ENCODE measurements at regions not wholly inside any gene's neighbourhood (a gene's known extent, or its start where the extent isn't known, plus 50 kb on each side); places are given as distances from the start of the nearest gene placed in this dataset.

DNA sequence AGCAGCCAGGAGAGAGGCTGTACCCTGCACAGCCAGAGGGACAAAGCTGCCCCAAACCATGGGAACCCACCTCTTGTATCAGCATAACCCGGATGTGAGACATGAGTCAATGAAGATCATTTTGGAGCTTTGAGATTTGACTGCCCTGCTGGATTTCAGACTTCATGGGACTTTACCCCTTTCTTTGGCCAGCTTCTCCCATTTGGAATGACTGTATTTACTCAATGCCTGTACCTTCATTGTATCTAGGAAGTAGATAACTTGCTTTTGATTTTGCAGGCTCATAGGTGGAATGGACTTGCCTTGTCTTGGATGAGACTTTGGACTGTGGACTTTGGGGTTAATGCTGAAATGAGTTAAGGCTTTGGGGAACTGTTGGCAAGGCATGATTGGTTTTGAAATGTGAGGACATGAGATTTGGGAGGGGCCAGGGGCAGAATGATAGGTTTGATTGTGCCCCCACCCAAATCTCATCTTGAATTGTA lies 616.2 kb downstream of the RWDD3 start:
- Histone ChIP-seq H3K4me3 (ENCODE audit: low read depth in 2 of 2, low read length in 1 of 2) (no peak overlapping the region), H3F3A (replicated peaks; ENCODE audit: insufficient read depth) (no peaks in the 10 kb centered on the region), H3K27me3 (ENCODE audit: insufficient read depth) (no peaks in the 10 kb centered on the region), H3K79me2 (ENCODE audit: insufficient read depth) (no peaks in the 10 kb centered on the region), H3K36me3 (replicated peaks in 1 of 2; ENCODE audit: control insufficient read depth in 1 of 2, insufficient read depth in 2 of 2, low read length in 1 of 2) (no peaks in the 10 kb centered on the region), H3K27ac (ENCODE audit: low read depth in 2 of 2, low read length in 1 of 2) (no peak overlapping the region), H3K4me2 (no peak overlapping the region), H3K9ac (no peak overlapping the region), H4K20me1 (ENCODE audit: insufficient read depth) (no peaks in the 10 kb centered on the region), H3K9me2 (no peaks in the 10 kb centered on the region), H3K4me1 (ENCODE audit: control insufficient read depth in 1 of 2, insufficient read depth in 2 of 2, low read depth in 1 of 2, low read length in 1 of 2) (no peaks in the 10 kb centered on the region), H2AFZ (ENCODE audit: low read depth) (no peak overlapping the region), H3K9me3 (no peaks in the 10 kb centered on the region)
- TF ChIP-seq YY1 (IDR thresholded peaks at IDR 0.05; ENCODE audit: low read depth) (no peak), MXI1 (IDR thresholded peaks at IDR 0.05; ENCODE audit: low read depth, low read length) (no peak), SMC3 (IDR thresholded peaks at IDR 0.05; ENCODE audit: low read depth, low read length) (no peak), SIN3A (IDR thresholded peaks at IDR 0.05; ENCODE audit: borderline replicate concordance, low read depth, low read length) (no peak), EP300 (IDR thresholded peaks at IDR 0.05; ENCODE audit: borderline replicate concordance in 1 of 2, low read depth in 1 of 2, low read length in 1 of 2) (no peak), NFIC (IDR thresholded peaks at IDR 0.05; ENCODE audit: borderline replicate concordance) (no peak), FOXM1 (IDR thresholded peaks at IDR 0.05; ENCODE audit: low read depth) (no peak), FOXJ3 (CRISPR knock-in tag; IDR thresholded peaks at IDR 0.05) (no peak), ELF1 (IDR thresholded peaks at IDR 0.05) (no peak), POLR2AphosphoS5 (IDR thresholded peaks at IDR 0.05; ENCODE audit: low read depth, low read length) (no peak), TEAD4 (IDR thresholded peaks at IDR 0.05; ENCODE audit: borderline replicate concordance, insufficient read depth) (no peak), RAD21 (IDR thresholded peaks at IDR 0.05; ENCODE audit: low read length) (no peak), RFX5 (IDR thresholded peaks at IDR 0.05; ENCODE audit: low read length) (no peak), JUND (IDR thresholded peaks at IDR 0.05) (no peak)
- TF ChIP-seq, protein P1, sequence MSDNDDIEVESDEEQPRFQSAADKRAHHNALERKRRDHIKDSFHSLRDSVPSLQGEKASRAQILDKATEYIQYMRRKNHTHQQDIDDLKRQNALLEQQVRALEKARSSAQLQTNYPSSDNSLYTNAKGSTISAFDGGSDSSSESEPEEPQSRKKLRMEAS (IDR thresholded peaks at IDR 0.05; ENCODE audit: low read depth): no peak
- TF ChIP-seq, protein P2, sequence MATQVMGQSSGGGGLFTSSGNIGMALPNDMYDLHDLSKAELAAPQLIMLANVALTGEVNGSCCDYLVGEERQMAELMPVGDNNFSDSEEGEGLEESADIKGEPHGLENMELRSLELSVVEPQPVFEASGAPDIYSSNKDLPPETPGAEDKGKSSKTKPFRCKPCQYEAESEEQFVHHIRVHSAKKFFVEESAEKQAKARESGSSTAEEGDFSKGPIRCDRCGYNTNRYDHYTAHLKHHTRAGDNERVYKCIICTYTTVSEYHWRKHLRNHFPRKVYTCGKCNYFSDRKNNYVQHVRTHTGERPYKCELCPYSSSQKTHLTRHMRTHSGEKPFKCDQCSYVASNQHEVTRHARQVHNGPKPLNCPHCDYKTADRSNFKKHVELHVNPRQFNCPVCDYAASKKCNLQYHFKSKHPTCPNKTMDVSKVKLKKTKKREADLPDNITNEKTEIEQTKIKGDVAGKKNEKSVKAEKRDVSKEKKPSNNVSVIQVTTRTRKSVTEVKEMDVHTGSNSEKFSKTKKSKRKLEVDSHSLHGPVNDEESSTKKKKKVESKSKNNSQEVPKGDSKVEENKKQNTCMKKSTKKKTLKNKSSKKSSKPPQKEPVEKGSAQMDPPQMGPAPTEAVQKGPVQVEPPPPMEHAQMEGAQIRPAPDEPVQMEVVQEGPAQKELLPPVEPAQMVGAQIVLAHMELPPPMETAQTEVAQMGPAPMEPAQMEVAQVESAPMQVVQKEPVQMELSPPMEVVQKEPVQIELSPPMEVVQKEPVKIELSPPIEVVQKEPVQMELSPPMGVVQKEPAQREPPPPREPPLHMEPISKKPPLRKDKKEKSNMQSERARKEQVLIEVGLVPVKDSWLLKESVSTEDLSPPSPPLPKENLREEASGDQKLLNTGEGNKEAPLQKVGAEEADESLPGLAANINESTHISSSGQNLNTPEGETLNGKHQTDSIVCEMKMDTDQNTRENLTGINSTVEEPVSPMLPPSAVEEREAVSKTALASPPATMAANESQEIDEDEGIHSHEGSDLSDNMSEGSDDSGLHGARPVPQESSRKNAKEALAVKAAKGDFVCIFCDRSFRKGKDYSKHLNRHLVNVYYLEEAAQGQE (IDR thresholded peaks at IDR 0.05; ENCODE audit: low read depth, low read length): no peak
- TF ChIP-seq, protein P3, sequence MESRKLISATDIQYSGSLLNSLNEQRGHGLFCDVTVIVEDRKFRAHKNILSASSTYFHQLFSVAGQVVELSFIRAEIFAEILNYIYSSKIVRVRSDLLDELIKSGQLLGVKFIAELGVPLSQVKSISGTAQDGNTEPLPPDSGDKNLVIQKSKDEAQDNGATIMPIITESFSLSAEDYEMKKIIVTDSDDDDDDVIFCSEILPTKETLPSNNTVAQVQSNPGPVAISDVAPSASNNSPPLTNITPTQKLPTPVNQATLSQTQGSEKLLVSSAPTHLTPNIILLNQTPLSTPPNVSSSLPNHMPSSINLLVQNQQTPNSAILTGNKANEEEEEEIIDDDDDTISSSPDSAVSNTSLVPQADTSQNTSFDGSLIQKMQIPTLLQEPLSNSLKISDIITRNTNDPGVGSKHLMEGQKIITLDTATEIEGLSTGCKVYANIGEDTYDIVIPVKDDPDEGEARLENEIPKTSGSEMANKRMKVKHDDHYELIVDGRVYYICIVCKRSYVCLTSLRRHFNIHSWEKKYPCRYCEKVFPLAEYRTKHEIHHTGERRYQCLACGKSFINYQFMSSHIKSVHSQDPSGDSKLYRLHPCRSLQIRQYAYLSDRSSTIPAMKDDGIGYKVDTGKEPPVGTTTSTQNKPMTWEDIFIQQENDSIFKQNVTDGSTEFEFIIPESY (IDR thresholded peaks at IDR 0.05; ENCODE audit: borderline replicate concordance, low read depth): no peak
- TF ChIP-seq, protein P4, sequence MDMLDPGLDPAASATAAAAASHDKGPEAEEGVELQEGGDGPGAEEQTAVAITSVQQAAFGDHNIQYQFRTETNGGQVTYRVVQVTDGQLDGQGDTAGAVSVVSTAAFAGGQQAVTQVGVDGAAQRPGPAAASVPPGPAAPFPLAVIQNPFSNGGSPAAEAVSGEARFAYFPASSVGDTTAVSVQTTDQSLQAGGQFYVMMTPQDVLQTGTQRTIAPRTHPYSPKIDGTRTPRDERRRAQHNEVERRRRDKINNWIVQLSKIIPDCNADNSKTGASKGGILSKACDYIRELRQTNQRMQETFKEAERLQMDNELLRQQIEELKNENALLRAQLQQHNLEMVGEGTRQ (IDR thresholded peaks at IDR 0.05; ENCODE audit: borderline replicate concordance, low read depth, low read length): no peak
- TF ChIP-seq, protein P5, sequence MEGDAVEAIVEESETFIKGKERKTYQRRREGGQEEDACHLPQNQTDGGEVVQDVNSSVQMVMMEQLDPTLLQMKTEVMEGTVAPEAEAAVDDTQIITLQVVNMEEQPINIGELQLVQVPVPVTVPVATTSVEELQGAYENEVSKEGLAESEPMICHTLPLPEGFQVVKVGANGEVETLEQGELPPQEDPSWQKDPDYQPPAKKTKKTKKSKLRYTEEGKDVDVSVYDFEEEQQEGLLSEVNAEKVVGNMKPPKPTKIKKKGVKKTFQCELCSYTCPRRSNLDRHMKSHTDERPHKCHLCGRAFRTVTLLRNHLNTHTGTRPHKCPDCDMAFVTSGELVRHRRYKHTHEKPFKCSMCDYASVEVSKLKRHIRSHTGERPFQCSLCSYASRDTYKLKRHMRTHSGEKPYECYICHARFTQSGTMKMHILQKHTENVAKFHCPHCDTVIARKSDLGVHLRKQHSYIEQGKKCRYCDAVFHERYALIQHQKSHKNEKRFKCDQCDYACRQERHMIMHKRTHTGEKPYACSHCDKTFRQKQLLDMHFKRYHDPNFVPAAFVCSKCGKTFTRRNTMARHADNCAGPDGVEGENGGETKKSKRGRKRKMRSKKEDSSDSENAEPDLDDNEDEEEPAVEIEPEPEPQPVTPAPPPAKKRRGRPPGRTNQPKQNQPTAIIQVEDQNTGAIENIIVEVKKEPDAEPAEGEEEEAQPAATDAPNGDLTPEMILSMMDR (IDR thresholded peaks at IDR 0.05): no peak
- no peak for DNase-seq
- CTCF ChIA-PET: interaction anchor here (1.2 kb wide), 1 partner anchor 8 kb away, joined by 3 read pairs; no protein-coding TSS in a partner anchor
- POLR2A ChIA-PET: no interaction called here
- WGBS (ENCODE audit: low lambda C conversion rate): no CpG with 5 or more reads among the region's 1 CpG

Data from SK-N-SH (cell line).